K562 (cell line): ENCODE measurements at regions not wholly inside any gene's neighbourhood (a gene's known extent, or its start where the extent isn't known, plus 50 kb on each side); places are given as distances from the start of the nearest gene placed in this dataset.

ENCODE experiments used
- ATAC-seq: fragments of 200-7000 bp; cut with Tn5 transposase; 3 replicates; pipeline ENCODE4 v1.9.1; 2020; ENCODE audit warnings: moderate library complexity
- BruUV-seq: library from RNA; stranded (reverse); fragments of 400-500 nt; replicated peaks from 2 replicates; lab custom pipeline; 2021; lab: Mats Ljungman, UMichigan
- CTCF ChIA-PET: fragments of 300-600 bp; formaldehyde crosslinking; extraction: SDS; loops from one replicate; lab custom pipeline; 2021; ENCODE audit warnings: low intra/inter-chr PET ratio; lab: Yijun Ruan, JAX
- POLR2A ChIA-PET: fragments of 300-600, 350-650 bp; sonication (Branson Sonifier 250); formaldehyde crosslinking; extraction: SDS; loops from one replicate; lab custom pipeline; 2021; ENCODE audit warnings: antibody characterized with exemption, inconsistent platforms; lab: Yijun Ruan, JAX
- DNase-seq, 4 experiments: peaks; one replicate each; pipeline versions ENCODE4 v3.0.0 to v3.0.0-alpha.2; 2011 to 2018; ENCODE audit warnings: low spot score in 3 of 4, mixed read lengths in 3 of 4; ENCODE audit errors: extremely low read depth in 1 of 4
- FAIRE-seq: peaks from 2 replicates; lab custom pipeline; 2011; peaks lifted over from hg19 to GRCh38; lab: Jason Lieb, UNC
- H2AFZ ChIP-seq: 2 replicates; pipeline ENCODE4 v1.6.0; 2011; ENCODE audit warnings: low read depth, low read length, control low read depth, inconsistent platforms
- H3K27ac ChIP-seq: fragments of 200-600 bp; 3 replicates; pipeline ENCODE4 v1.8.0; 2011; ENCODE audit warnings: low read depth, mild to moderate bottlenecking, control low read depth, inconsistent platforms, low read length, moderate library complexity, mixed read lengths; ENCODE audit errors: extremely low read depth
- H3K27me3 ChIP-seq, 2 experiments: fragments of 300-600 bp in 1 of 2; 2 replicates in 1 of 2; 3 replicates in 1 of 2; pipeline versions ENCODE4 v1.6.0 to v1.8.0; 2011; ENCODE audit warnings: inconsistent platforms in 2 of 2, low read length in 2 of 2, mild to moderate bottlenecking in 1 of 2, mixed read lengths in 1 of 2, moderate library complexity in 1 of 2; ENCODE audit not compliant: control insufficient read depth in 2 of 2, insufficient read depth in 2 of 2
- H3K36me3 ChIP-seq: fragments of 300-600 bp; 3 replicates; pipeline ENCODE4 v1.8.0; 2011; ENCODE audit warnings: mild to moderate bottlenecking, low read length, inconsistent platforms; ENCODE audit not compliant: control insufficient read depth, insufficient read depth
- H3K4me1 ChIP-seq, 2 experiments: fragments of 200-600 bp in 1 of 2; replicated peaks in 1 of 2; 2 replicates in 1 of 2; 3 replicates in 1 of 2; pipeline versions ENCODE4 v1.5.1 to v1.8.0; 2011; ENCODE audit warnings: inconsistent platforms in 2 of 2, low read length in 2 of 2, mild to moderate bottlenecking in 1 of 2, mixed read lengths in 1 of 2, moderate library complexity in 1 of 2; ENCODE audit not compliant: control insufficient read depth in 2 of 2, insufficient read depth in 2 of 2
- H3K4me2 ChIP-seq: 2 replicates; pipeline ENCODE4 v1.6.1; 2011; ENCODE audit warnings: low read length, control low read depth, inconsistent platforms, mixed read lengths; ENCODE audit not compliant: insufficient read depth
- H3K4me3 ChIP-seq: fragments of 200-600 bp; sonication (generic), shearing (Covaris generic); 2 replicates; pipeline ENCODE4 v1.5.1; 2016; ENCODE audit warnings: control low read depth, inconsistent platforms
- H3K79me2 ChIP-seq: fragments of 200-600 bp; 3 replicates; pipeline ENCODE4 v1.8.0; 2011; ENCODE audit warnings: low read length, inconsistent platforms; ENCODE audit not compliant: control insufficient read depth, insufficient read depth
- H3K9ac ChIP-seq, 2 experiments: 2 replicates each; pipeline versions ENCODE4 v1.6.0 to v1.6.1; 2011; ENCODE audit warnings: low read depth in 2 of 2, low read length in 2 of 2, control low read depth in 1 of 2, inconsistent platforms in 1 of 2, mild to moderate bottlenecking in 1 of 2, mixed read lengths in 1 of 2; ENCODE audit not compliant: insufficient read depth in 1 of 2
- H3K9me1 ChIP-seq: one replicate; pipeline ENCODE4 v1.6.0; 2011; ENCODE audit warnings: inconsistent platforms, mild to moderate bottlenecking, low read length, moderate library complexity; ENCODE audit not compliant: control insufficient read depth, insufficient read depth
- H3K9me3 ChIP-seq: replicated peaks from 2 replicates; pipeline ENCODE4 v1.5.1; 2011; ENCODE audit warnings: low read depth, low read length, inconsistent platforms; ENCODE audit not compliant: control insufficient read depth, insufficient read depth
- H4K20me1 ChIP-seq: replicated peaks from 2 replicates; pipeline ENCODE4 v1.6.1; 2011; ENCODE audit warnings: low read length, inconsistent platforms, mixed read lengths; ENCODE audit not compliant: control insufficient read depth, insufficient read depth
- CTBP1 ChIP-seq: fragments of 450-650 bp; IDR thresholded peaks from 2 replicates; pipeline ENCODE4 v1.6.1; 2016; ENCODE audit warnings: borderline replicate concordance
- CTCF ChIP-seq, 3 experiments: IDR thresholded peaks in 2 of 3; conservative IDR thresholded peaks in 1 of 3; 2 replicates each; pipeline ENCODE4 v1.5.1; 2011 to 2012; ENCODE audit warnings: low read length in 3 of 3, mild to moderate bottlenecking in 3 of 3, control low read depth in 2 of 3, improper control_type of control experiment in 1 of 3, inconsistent platforms in 1 of 3, low read depth in 1 of 3, mixed read lengths in 1 of 3, moderate library complexity in 1 of 3; ENCODE audit not compliant: insufficient read depth in 2 of 3
- KDM2B ChIP-seq: fragments of 250-450 bp; sonication (Bioruptor Pico); IDR thresholded peaks from 2 replicates; pipeline ENCODE4 v1.8.0; 2021; ENCODE audit warnings: mild to moderate bottlenecking, moderate library complexity
- KLF10 ChIP-seq: fragments of 250-450 bp; sonication (Bioruptor Pico); IDR thresholded peaks from 2 replicates; pipeline ENCODE4 v1.6.1; 2021; ENCODE audit warnings: matching md5 sums
- MBD1 ChIP-seq: fragments of 250-450 bp; sonication (Bioruptor Pico); IDR thresholded peaks from 2 replicates; pipeline ENCODE4 v1.8.0; 2022; ENCODE audit warnings: inconsistent platforms
- RREB1 ChIP-seq: fragments of 250-450 bp; sonication (Bioruptor Pico); IDR thresholded peaks from 2 replicates; pipeline ENCODE4 v1.4.0; 2020
- SREBF2 ChIP-seq: sonication (generic); formaldehyde crosslinking; IDR thresholded peaks from 2 replicates; pipeline ENCODE4 v1.4.0; 2020; ENCODE audit warnings: mild to moderate bottlenecking, missing genetic modification reagents
- SRSF1 ChIP-seq: fragments of 200-400 bp; formaldehyde crosslinking; IDR thresholded peaks from 2 replicates; pipeline ENCODE4 v1.6.1; 2017; ENCODE audit warnings: mild to moderate bottlenecking, low read depth, low read length, moderate library complexity
- WGBS: fragments of 100-300 bp; shearing (Covaris generic); methylation state at CpG from one replicate; pipeline ENCODE4 v1.1.6; 2016; ENCODE audit warnings: low coverage, mixed read lengths; ENCODE audit not compliant: insufficient coverage; ENCODE audit errors: missing lambda C conversion rate; 5-methylcytosine and 5-hydroxymethylcytosine counted together
- in situ Hi-C: fragments of 300-500 bp; cut with MboI; formaldehyde crosslinking; loops from 4 replicates; pipeline ENCODE4 v1.15.0; 2018; ENCODE audit warnings: inconsistent platforms, mixed read lengths
- intact Hi-C: fragments of 100-400 bp; cut with micrococcal nuclease; formaldehyde crosslinking; loops from 2 replicates; pipeline ENCODE4 v1.14.2; 2022
- TF ChIP-seq, protein P1 (sequence below): fragments of 250-450 bp; sonication (Bioruptor Pico); IDR thresholded peaks from 2 replicates; pipeline ENCODE4 v1.4.0; 2020; ENCODE audit warnings: mild to moderate bottlenecking, moderate library complexity, borderline replicate concordance

DNA sequence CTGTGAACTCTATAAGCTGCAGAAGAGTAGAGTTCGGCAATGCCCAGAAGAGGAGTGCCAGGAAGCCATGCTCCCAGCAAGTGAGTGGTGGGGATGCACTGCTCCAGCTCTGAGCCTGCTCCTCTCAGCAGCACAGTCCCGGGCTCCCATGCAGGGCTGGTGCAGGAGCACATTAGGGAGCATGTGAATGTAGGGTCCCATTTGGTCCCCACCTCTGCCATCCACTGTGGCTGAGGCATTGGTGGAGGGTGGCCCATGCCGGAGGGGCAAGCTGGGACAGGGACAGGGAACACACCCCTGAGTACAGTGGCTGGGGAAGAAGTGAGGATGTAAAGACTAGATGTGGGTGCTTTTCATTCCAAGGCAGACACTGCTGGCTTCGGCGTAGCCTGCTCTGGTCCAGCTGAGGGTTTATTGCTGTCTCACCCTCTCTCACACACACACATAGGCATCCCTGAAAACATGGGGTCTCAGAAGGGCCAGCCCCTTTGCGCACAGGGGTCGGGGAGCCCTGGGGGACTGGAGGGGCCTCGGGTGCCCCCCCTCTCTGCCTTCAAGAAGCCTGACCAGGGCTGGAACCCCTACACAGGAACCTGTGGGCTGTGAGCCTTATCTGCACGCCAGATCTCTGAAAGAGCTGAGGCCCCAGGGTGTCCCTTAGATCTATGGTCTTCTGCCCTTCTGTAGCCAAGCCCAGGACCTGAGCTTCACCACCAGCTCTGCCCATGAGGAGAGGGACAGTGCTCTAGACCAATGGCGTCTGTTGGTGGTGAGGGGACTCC lies 341.0 kb downstream of the TCERG1L start:
- FAIRE-seq (no peak), ATAC-seq (no peak), DNase-seq (no peak)
- CTCF ChIA-PET: no interaction called here
- no peak overlapping the region for H3K27ac ChIP-seq
- no peak overlapping the region for H3K4me2 ChIP-seq
- 0% methylated on average over 8 of the region's 10 CpGs for WGBS
- H3K4me1 ChIP-seq: no peaks in the 10 kb centered on the region
- no peaks in the 10 kb centered on the region for H3K9me3 ChIP-seq
- no peak overlapping the region for H3K9ac ChIP-seq
- H4K20me1 ChIP-seq: no peaks in the 10 kb centered on the region
- no peak overlapping the region for H3K4me3 ChIP-seq
- H3K27me3 ChIP-seq: no peaks in the 10 kb centered on the region; a peak in 1 of 5 replicates
- in situ Hi-C loops (no loop called here), intact Hi-C loops (no loop called here)
- H3K36me3 ChIP-seq: no peaks in the 10 kb centered on the region
- POLR2A ChIA-PET: no interaction called here
- no peaks in the 10 kb centered on the region for H3K79me2 ChIP-seq
- BruUV-seq: no TSS peak
- no peak overlapping the region for H2AFZ ChIP-seq
- no peaks in the 10 kb centered on the region for H3K9me1 ChIP-seq
- no peak for TF ChIP-seq KDM2B (CRISPR knock-in tag)
- TF ChIP-seq CTBP1: no peak
- TF ChIP-seq SREBF2 (CRISPR knock-in tag): no peak
- TF ChIP-seq, protein P1, sequence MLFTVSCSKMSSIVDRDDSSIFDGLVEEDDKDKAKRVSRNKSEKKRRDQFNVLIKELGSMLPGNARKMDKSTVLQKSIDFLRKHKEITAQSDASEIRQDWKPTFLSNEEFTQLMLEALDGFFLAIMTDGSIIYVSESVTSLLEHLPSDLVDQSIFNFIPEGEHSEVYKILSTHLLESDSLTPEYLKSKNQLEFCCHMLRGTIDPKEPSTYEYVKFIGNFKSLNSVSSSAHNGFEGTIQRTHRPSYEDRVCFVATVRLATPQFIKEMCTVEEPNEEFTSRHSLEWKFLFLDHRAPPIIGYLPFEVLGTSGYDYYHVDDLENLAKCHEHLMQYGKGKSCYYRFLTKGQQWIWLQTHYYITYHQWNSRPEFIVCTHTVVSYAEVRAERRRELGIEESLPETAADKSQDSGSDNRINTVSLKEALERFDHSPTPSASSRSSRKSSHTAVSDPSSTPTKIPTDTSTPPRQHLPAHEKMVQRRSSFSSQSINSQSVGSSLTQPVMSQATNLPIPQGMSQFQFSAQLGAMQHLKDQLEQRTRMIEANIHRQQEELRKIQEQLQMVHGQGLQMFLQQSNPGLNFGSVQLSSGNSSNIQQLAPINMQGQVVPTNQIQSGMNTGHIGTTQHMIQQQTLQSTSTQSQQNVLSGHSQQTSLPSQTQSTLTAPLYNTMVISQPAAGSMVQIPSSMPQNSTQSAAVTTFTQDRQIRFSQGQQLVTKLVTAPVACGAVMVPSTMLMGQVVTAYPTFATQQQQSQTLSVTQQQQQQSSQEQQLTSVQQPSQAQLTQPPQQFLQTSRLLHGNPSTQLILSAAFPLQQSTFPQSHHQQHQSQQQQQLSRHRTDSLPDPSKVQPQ (CRISPR knock-in tag): no peak
- no peak for TF ChIP-seq KLF10 (CRISPR knock-in tag)
- TF ChIP-seq RREB1: no peak
- TF ChIP-seq CTCF (IDR thresholded peaks at IDR 0.05 in 2 of 3, conservative IDR thresholded peaks at IDR 0.05 in 1 of 3; ENCODE audit: insufficient read depth in 2 of 3, low read depth in 1 of 3, low read length in 3 of 3): no peak
- no peak for TF ChIP-seq MBD1
- no peak for TF ChIP-seq SRSF1
